ENCODE measurements at regions not wholly inside any gene's neighbourhood (a gene's known extent, or its start where the extent isn't known, plus 50 kb on each side); places are given as distances from the start of the nearest gene placed in this dataset.

- no peak for TF ChIP-seq CTCF (IDR thresholded peaks at IDR 0.05; ENCODE audit: poor library complexity)
- no peak for TF ChIP-seq EZH2phosphoT487 (IDR thresholded peaks at IDR 0.05; ENCODE audit: low read depth, severe bottlenecking, unreplicated experiment)
- TF ChIP-seq EZH2 (IDR thresholded peaks at IDR 0.05; ENCODE audit: borderline replicate concordance), result no peak
Observed at GRCh38 chr3:69500604-69501003, 114.7 kb upstream of the FRMD4B start.

Data from hepatocyte (in vitro differentiated cells).